ENCODE measurements at regions not wholly inside any gene's neighbourhood (a gene's known extent, or its start where the extent isn't known, plus 50 kb on each side); places are given as distances from the start of the nearest gene placed in this dataset.

DNA sequence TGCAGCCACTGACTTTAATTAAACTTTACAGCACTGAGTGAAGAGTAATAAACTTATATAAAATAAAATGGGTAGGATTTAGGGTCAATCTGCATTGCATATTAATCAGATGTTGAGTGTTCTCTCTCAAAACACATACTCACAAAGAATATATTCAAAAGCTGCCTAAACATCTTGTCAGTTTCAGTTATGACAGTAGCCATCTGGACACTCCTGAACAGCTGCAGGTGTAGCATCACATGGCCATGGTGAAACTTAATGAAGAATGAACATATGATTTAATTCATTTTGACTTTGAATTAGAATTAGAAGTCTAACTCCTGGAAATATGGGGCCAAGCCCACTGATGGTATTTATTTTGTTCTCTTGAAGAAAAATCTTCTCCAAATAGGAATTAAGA lies 684.3 kb upstream of the RAG2 start:
- Histone ChIP-seq H3K79me2 (ENCODE audit: insufficient read depth, low read length) (no peaks in the 10 kb centered on the region), H2AFZ (ENCODE audit: low read length) (no peak overlapping the region), H3K9me3 (ENCODE audit: low read depth, low read length) (no peaks in the 10 kb centered on the region), H3K27me3 (ENCODE audit: insufficient read depth, low read length) (no peaks in the 10 kb centered on the region), H3K27ac (ENCODE audit: low read depth, low read length) (no peak overlapping the region), H3K4me3 (ENCODE audit: insufficient read depth, low read length) (no peak overlapping the region), H4K20me1 (ENCODE audit: insufficient read depth, low read length) (no peaks in the 10 kb centered on the region), H3K36me3 (ENCODE audit: insufficient read depth, low read length) (no peaks in the 10 kb centered on the region), H3K4me2 (ENCODE audit: insufficient read depth, low read length) (no peak overlapping the region), H3K4me1 (ENCODE audit: insufficient read depth, low read length) (no peaks in the 10 kb centered on the region)
- no peak for DNase-seq (ENCODE audit: insufficient read length, low spot score, missing footprints)
- TF ChIP-seq, protein P1, sequence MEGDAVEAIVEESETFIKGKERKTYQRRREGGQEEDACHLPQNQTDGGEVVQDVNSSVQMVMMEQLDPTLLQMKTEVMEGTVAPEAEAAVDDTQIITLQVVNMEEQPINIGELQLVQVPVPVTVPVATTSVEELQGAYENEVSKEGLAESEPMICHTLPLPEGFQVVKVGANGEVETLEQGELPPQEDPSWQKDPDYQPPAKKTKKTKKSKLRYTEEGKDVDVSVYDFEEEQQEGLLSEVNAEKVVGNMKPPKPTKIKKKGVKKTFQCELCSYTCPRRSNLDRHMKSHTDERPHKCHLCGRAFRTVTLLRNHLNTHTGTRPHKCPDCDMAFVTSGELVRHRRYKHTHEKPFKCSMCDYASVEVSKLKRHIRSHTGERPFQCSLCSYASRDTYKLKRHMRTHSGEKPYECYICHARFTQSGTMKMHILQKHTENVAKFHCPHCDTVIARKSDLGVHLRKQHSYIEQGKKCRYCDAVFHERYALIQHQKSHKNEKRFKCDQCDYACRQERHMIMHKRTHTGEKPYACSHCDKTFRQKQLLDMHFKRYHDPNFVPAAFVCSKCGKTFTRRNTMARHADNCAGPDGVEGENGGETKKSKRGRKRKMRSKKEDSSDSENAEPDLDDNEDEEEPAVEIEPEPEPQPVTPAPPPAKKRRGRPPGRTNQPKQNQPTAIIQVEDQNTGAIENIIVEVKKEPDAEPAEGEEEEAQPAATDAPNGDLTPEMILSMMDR (IDR thresholded peaks at IDR 0.05; ENCODE audit: extremely low read depth, low read depth, low read length), result no peak

DNA sequence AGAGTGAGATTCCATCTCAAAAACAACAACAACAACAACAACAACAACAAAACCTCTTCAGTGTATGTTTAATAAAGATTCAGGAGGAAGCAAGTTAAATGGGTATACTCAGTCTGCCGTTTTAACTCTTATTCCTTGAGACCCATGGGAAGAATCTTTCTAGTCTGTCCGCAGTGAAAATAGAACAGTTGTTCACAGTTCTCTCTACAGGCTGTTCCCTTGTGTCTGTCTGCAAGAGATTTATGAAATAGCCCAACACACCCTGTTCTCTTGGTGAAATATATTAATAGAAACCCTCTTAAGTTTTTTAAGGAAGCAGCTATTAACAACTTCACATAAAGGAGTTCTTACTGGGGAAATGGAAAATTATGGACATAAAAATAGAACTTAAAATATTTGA lies 682.2 kb upstream of the RAG2 start:
- no peak overlapping the region for H2AFZ ChIP-seq (ENCODE audit: low read length)
- no peaks in the 10 kb centered on the region for H3K9me3 ChIP-seq (ENCODE audit: low read depth, low read length)
- no peak for DNase-seq (ENCODE audit: insufficient read length, low spot score, missing footprints)
- H3K4me3 ChIP-seq (ENCODE audit: insufficient read depth, low read length), result no peak overlapping the region
- no peaks in the 10 kb centered on the region for H3K36me3 ChIP-seq (ENCODE audit: insufficient read depth, low read length)
- no peaks in the 10 kb centered on the region for H3K27me3 ChIP-seq (ENCODE audit: insufficient read depth, low read length)
- H3K4me2 ChIP-seq (ENCODE audit: insufficient read depth, low read length), result no peak overlapping the region
- H3K27ac ChIP-seq (ENCODE audit: low read depth, low read length), result no peak overlapping the region
- H3K79me2 ChIP-seq (ENCODE audit: insufficient read depth, low read length), result no peaks in the 10 kb centered on the region
- no peaks in the 10 kb centered on the region for H4K20me1 ChIP-seq (ENCODE audit: insufficient read depth, low read length)
- H3K4me1 ChIP-seq (ENCODE audit: insufficient read depth, low read length), result no peaks in the 10 kb centered on the region
- TF ChIP-seq, protein P1 (IDR thresholded peaks at IDR 0.05; ENCODE audit: extremely low read depth, low read depth, low read length), result no peak

DNA sequence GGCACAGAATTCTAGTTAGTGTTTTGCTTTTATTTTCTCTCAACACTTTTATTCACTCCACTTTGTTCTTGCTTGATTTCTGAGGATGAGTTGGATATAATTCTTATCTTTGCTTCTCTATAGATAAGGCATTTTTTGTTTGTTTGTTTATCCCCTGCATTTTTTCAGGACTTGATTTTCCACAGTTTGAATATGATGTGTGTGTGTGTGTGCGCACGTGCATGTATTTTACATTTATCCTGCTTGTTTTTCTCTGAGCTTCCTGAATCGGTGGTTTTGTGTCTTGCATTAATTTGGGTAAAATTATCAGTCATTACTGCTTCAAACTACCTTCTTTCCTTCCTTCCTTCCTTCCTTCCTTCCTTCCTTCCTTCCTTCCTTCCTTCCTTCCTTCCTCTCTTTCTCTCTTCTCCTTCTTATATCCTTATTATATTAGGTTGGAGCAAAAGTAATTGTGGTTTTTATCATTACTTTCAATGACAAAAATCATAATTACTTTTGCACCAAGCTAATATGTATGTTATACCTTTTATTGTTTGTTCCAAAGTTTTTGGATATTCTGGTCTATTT lies 679.9 kb upstream of the RAG2 start:
- Histone ChIP-seq H3K79me2 (ENCODE audit: insufficient read depth, low read length) (no peaks in the 10 kb centered on the region), H4K20me1 (ENCODE audit: insufficient read depth, low read length) (no peaks in the 10 kb centered on the region), H3K4me2 (ENCODE audit: insufficient read depth, low read length) (no peak overlapping the region), H2AFZ (ENCODE audit: low read length) (no peak overlapping the region), H3K27ac (ENCODE audit: low read depth, low read length) (no peak overlapping the region), H3K4me1 (ENCODE audit: insufficient read depth, low read length) (no peaks in the 10 kb centered on the region), H3K36me3 (ENCODE audit: insufficient read depth, low read length) (no peaks in the 10 kb centered on the region), H3K9me3 (ENCODE audit: low read depth, low read length) (no peaks in the 10 kb centered on the region), H3K4me3 (ENCODE audit: insufficient read depth, low read length) (no peak overlapping the region), H3K27me3 (ENCODE audit: insufficient read depth, low read length) (no peaks in the 10 kb centered on the region)
- DNase-seq (ENCODE audit: insufficient read length, low spot score, missing footprints), result no peak
- TF ChIP-seq, protein P1 (IDR thresholded peaks at IDR 0.05; ENCODE audit: extremely low read depth, low read depth, low read length), result no peak

DNA sequence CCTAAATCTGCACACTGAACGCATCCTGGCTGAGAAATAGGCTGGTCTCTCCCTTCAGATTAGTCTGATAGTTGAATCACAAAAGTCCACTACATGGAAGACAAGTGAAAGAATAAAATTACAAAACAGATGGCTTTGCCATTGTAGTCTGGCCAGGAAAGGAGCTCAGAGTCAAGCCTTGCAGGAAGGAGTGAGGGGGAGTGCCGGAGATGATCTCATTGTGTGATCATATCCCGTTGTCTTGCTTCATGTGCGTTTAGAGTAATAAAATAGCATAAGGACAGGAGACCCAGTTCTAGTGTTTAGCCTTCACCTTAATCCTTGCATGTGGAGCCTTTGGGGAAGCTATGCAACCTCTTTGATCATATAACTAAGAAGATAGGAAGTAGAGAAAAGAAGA lies 666.7 kb upstream of the RAG2 start:
- TF ChIP-seq, protein P1 (IDR thresholded peaks at IDR 0.05; ENCODE audit: extremely low read depth, low read depth, low read length), result no peak
- H3K27ac ChIP-seq (ENCODE audit: low read depth, low read length), result no peak overlapping the region
- H4K20me1 ChIP-seq (ENCODE audit: insufficient read depth, low read length), result no peaks in the 10 kb centered on the region
- no peaks in the 10 kb centered on the region for H3K27me3 ChIP-seq (ENCODE audit: insufficient read depth, low read length)
- no peak overlapping the region for H2AFZ ChIP-seq (ENCODE audit: low read length)
- H3K9me3 ChIP-seq (ENCODE audit: low read depth, low read length), result peaks cover 7% of the 10 kb centered on the region
- DNase-seq (ENCODE audit: insufficient read length, low spot score, missing footprints), result no peak
- H3K4me1 ChIP-seq (ENCODE audit: insufficient read depth, low read length), result no peaks in the 10 kb centered on the region
- H3K79me2 ChIP-seq (ENCODE audit: insufficient read depth, low read length), result no peaks in the 10 kb centered on the region
- H3K36me3 ChIP-seq (ENCODE audit: insufficient read depth, low read length), result no peaks in the 10 kb centered on the region
- no peak overlapping the region for H3K4me2 ChIP-seq (ENCODE audit: insufficient read depth, low read length)
- H3K4me3 ChIP-seq (ENCODE audit: insufficient read depth, low read length), result no peak overlapping the region

Data from osteoblast (primary cell).